Trophoblast cell (in vitro differentiated cells and primary cell): ENCODE measurements at regions not wholly inside any gene's neighbourhood (a gene's known extent, or its start where the extent isn't known, plus 50 kb on each side); places are given as distances from the start of the nearest gene placed in this dataset.

ENCODE experiments used
- DNase-seq, 2 donors: peaks; one replicate each; pipeline ENCODE4 v3.0.0-alpha.2; 2016
- H2AFZ ChIP-seq: 2 replicates; pipeline ENCODE4 v1.6.1; 2013; ENCODE audit warnings: low read length, moderate library complexity, mild to moderate bottlenecking; ENCODE audit not compliant: insufficient read depth, poor library complexity
- H2AK5ac ChIP-seq: 2 replicates; pipeline ENCODE4 v1.6.1; 2013; ENCODE audit warnings: mild to moderate bottlenecking, low read length
- H2BK120ac ChIP-seq: 2 replicates; pipeline ENCODE4 v1.6.1; 2013; ENCODE audit warnings: low read length, mild to moderate bottlenecking, moderate library complexity; ENCODE audit not compliant: insufficient read depth, poor library complexity
- H2BK12ac ChIP-seq: 2 replicates; pipeline ENCODE4 v1.6.1; 2013; ENCODE audit warnings: mild to moderate bottlenecking, low read length, moderate library complexity
- H2BK5ac ChIP-seq: 2 replicates; pipeline ENCODE4 v1.6.1; 2013; ENCODE audit warnings: low read length, low read depth, moderate library complexity, mild to moderate bottlenecking; ENCODE audit not compliant: poor library complexity
- H3K14ac ChIP-seq: 2 replicates; pipeline ENCODE4 v1.6.1; 2013; ENCODE audit warnings: mild to moderate bottlenecking, low read length
- H3K18ac ChIP-seq: 2 replicates; pipeline ENCODE4 v1.6.1; 2013; ENCODE audit warnings: mild to moderate bottlenecking, low read length
- H3K23ac ChIP-seq: 2 replicates; pipeline ENCODE4 v1.6.1; 2013; ENCODE audit warnings: low read length
- H3K27ac ChIP-seq: 2 replicates; pipeline ENCODE4 v1.5.1; 2013; ENCODE audit warnings: low read depth, mild to moderate bottlenecking, inconsistent platforms, low read length, moderate library complexity
- H3K27me3 ChIP-seq: 2 replicates; pipeline ENCODE4 v1.6.1; 2013; ENCODE audit warnings: inconsistent platforms, mild to moderate bottlenecking, low read length, moderate library complexity; ENCODE audit not compliant: insufficient read depth
- H3K36me3 ChIP-seq, 2 experiments: 1 replicate in 1 of 2; 2 replicates in 1 of 2; pipeline ENCODE4 v1.6.1; 2013; ENCODE audit warnings: low read length in 2 of 2, mild to moderate bottlenecking in 2 of 2, moderate library complexity in 1 of 2; ENCODE audit not compliant: insufficient read depth in 2 of 2, control insufficient read depth in 1 of 2
- H3K4ac ChIP-seq: 2 replicates; pipeline ENCODE4 v1.6.1; 2013; ENCODE audit warnings: low read depth, mild to moderate bottlenecking, low read length, moderate library complexity
- H3K4me1 ChIP-seq, 2 experiments: 1 replicate in 1 of 2; 2 replicates in 1 of 2; pipeline ENCODE4 v1.6.1; 2013; ENCODE audit warnings: low read length in 2 of 2, mild to moderate bottlenecking in 2 of 2, moderate library complexity in 1 of 2; ENCODE audit not compliant: insufficient read depth in 2 of 2, control insufficient read depth in 1 of 2
- H3K4me2 ChIP-seq: 2 replicates; pipeline ENCODE4 v1.6.1; 2013; ENCODE audit warnings: inconsistent platforms, mild to moderate bottlenecking, low read length, moderate library complexity
- H3K4me3 ChIP-seq: 2 replicates; pipeline ENCODE4 v1.5.1; 2013; ENCODE audit warnings: mild to moderate bottlenecking, low read depth, low read length, inconsistent platforms
- H3K79me1 ChIP-seq: one replicate; pipeline ENCODE4 v1.6.1; 2013; ENCODE audit warnings: low read length
- H3K79me2 ChIP-seq: 2 replicates; pipeline ENCODE4 v1.6.1; 2013; ENCODE audit warnings: low read length, mild to moderate bottlenecking; ENCODE audit not compliant: control insufficient read depth, insufficient read depth, poor library complexity
- H3K9ac ChIP-seq: 2 replicates; pipeline ENCODE4 v1.6.1; 2013; ENCODE audit warnings: mild to moderate bottlenecking, low read length
- H3K9me3 ChIP-seq: 2 replicates; pipeline ENCODE4 v1.6.1; 2013; ENCODE audit warnings: low read depth, mild to moderate bottlenecking, control low read depth, inconsistent platforms, low read length; ENCODE audit not compliant: insufficient read depth
- H4K12ac ChIP-seq: 2 replicates; pipeline ENCODE4 v1.6.1; 2013; ENCODE audit warnings: low read depth, mild to moderate bottlenecking, low read length, moderate library complexity
- H4K8ac ChIP-seq: 2 replicates; pipeline ENCODE4 v1.6.1; 2013; ENCODE audit warnings: low read depth, mild to moderate bottlenecking, low read length, moderate library complexity
- H4K91ac ChIP-seq: one replicate; pipeline ENCODE4 v1.6.1; 2013; ENCODE audit warnings: low read depth, mild to moderate bottlenecking, low read length, moderate library complexity
- WGBS: extraction: QIAGEN DNeasy Blood & Tissue Kit; methylation state at CpG from one replicate; pipeline ENCODE4 v1.1.7; 2013; ENCODE audit warnings: missing lambda C conversion rate; ENCODE audit not compliant: insufficient read length, insufficient coverage; ENCODE audit errors: extremely low coverage; 5-methylcytosine and 5-hydroxymethylcytosine counted together

DNA sequence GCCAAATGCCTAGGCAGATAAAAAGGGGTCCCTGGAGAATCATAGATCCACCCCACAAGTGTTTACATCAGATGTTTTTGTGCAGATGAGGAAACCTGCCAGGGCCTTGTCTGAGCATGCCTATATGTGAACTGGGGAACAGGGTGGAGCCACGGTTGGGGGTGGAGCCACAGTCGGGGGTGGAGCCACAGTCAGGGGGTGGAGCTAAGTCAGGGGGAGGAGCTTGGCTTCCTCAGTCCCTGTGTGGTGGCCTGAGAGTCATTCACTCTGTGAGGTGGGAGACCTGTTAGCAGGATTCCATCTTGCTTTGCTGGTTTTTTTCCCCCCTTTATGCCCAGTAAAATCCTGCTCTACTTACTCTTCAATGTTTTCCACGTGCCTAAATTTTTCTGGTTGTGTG is 57.8 kb upstream of the TGFBR2 start:
- no peak overlapping the region for H3K9ac ChIP-seq
- no peak overlapping the region for H3K27ac ChIP-seq
- H3K4me1 ChIP-seq, result peaks cover 0 to 10% of the 10 kb centered on the region in 2 experiments
- H3K79me2 ChIP-seq, result no peaks in the 10 kb centered on the region
- H3K14ac ChIP-seq, result no peak overlapping the region
- H4K91ac ChIP-seq, result no peak overlapping the region
- no peaks in the 10 kb centered on the region for H3K27me3 ChIP-seq
- H2AK5ac ChIP-seq, result no peak overlapping the region
- H3K4ac ChIP-seq, result no peak overlapping the region
- H3K9me3 ChIP-seq, result peaks cover 2% of the 10 kb centered on the region
- no peak overlapping the region for H2BK120ac ChIP-seq
- no CpG with 5 or more reads among the region's 3 CpGs for WGBS
- H3K36me3 ChIP-seq, result no peaks in the 10 kb centered on the region
- no peak overlapping the region for H3K4me3 ChIP-seq
- H2AFZ ChIP-seq, result no peak overlapping the region
- no peak overlapping the region for H2BK5ac ChIP-seq
- H3K79me1 ChIP-seq, result peaks cover 7% of the 10 kb centered on the region
- H3K18ac ChIP-seq, result no peak overlapping the region
- no peak overlapping the region for H3K23ac ChIP-seq
- H3K4me2 ChIP-seq, result no peak overlapping the region
- no peak overlapping the region for H4K12ac ChIP-seq
- H4K8ac ChIP-seq, result no peak overlapping the region
- no peak for DNase-seq
- no peak overlapping the region for H2BK12ac ChIP-seq

- Histone ChIP-seq H3K23ac (no peak overlapping the region), H4K8ac (no peak overlapping the region), H4K91ac (peak overlapping the region; percentile 61), H3K4me1 (peaks cover 0 to 10% of the 10 kb centered on the region in 2 experiments), H3K18ac (no peak overlapping the region), H2BK5ac (peak overlapping the region; percentile 85), H4K12ac (no peak overlapping the region), H2AK5ac (no peak overlapping the region), H3K27me3 (no peaks in the 10 kb centered on the region), H3K36me3 (no peaks in the 10 kb centered on the region), H3K14ac (peak overlapping the region; percentile 44), H3K9me3 (peaks cover 2% of the 10 kb centered on the region), H2BK120ac (peak overlapping the region; percentile 47), H3K79me1 (peaks cover 7% of the 10 kb centered on the region), H2BK12ac (peak overlapping the region; percentile 83), H3K27ac (peak overlapping the region; percentile 48), H3K9ac (no peak overlapping the region), H3K4me2 (no peak overlapping the region), H2AFZ (no peak overlapping the region), H3K4ac (no peak overlapping the region), H3K4me3 (no peak overlapping the region), H3K79me2 (no peaks in the 10 kb centered on the region)
- no CpG with 5 or more reads among the region's 4 CpGs for WGBS
- DNase-seq, result no peak
Observed at GRCh38 chr3:30549600-30549999, 56.8 kb upstream of the TGFBR2 start.

DNA sequence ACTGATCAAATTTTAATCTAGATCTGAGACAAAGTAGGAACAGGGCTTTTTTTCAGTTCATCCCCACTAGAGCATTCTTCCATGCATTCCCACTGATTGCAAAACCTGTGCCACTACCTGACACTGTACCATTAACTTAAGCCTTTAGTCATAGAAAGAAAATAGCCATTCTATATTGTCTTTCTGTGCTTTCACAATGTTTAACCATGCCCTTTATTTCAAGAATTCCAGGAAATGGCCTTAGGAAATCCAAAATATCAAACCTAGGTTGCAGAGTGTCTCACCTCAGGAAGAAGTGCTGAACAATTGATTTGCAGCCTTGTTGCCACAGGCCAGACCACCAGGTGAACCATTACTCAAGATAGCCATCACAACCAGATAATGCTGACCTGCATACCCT is 56.2 kb upstream of the TGFBR2 start:
- peak; percentile 78 to 97 for DNase-seq
- H3K18ac ChIP-seq, result no peak overlapping the region
- no peak overlapping the region for H2AFZ ChIP-seq
- H3K9me3 ChIP-seq, result peaks cover 2% of the 10 kb centered on the region
- H3K4ac ChIP-seq, result no peak overlapping the region
- no peak overlapping the region for H2AK5ac ChIP-seq
- H3K4me3 ChIP-seq, result no peak overlapping the region
- no peak overlapping the region for H4K91ac ChIP-seq
- H3K79me1 ChIP-seq, result peaks cover 7% of the 10 kb centered on the region
- no peak overlapping the region for H2BK120ac ChIP-seq
- no peak overlapping the region for H3K14ac ChIP-seq
- H3K79me2 ChIP-seq, result no peaks in the 10 kb centered on the region
- peak overlapping the region; percentile 58 for H3K27ac ChIP-seq
- H3K36me3 ChIP-seq, result no peaks in the 10 kb centered on the region
- no peak overlapping the region for H3K23ac ChIP-seq
- no peak overlapping the region for H3K9ac ChIP-seq
- H2BK5ac ChIP-seq, result no peak overlapping the region
- no peak overlapping the region for H4K8ac ChIP-seq
- H2BK12ac ChIP-seq, result no peak overlapping the region
- peaks cover 0 to 10% of the 10 kb centered on the region in 2 experiments for H3K4me1 ChIP-seq
- no peak overlapping the region for H4K12ac ChIP-seq
- H3K4me2 ChIP-seq, result no peak overlapping the region
- H3K27me3 ChIP-seq, result no peaks in the 10 kb centered on the region

DNA sequence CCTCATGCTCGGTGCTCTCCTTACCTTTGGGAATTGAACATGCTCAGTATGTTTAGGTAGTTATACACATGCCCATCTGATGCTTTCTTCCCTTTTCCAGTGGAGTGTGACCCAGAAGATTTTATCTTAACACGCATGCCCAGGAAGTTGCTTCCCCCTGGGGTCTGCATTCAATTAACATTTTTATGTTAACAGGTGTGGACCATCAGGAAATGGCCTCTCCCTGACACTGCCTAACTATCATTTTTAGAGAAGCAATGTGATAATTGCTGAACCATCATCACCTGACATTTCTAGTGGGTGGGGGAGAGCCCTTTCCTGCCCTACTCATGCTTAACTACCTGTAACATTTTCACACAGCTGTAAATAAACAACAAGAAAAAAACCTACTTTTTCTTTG is 55.1 kb upstream of the TGFBR2 start:
- H2AK5ac ChIP-seq, result no peak overlapping the region
- H4K91ac ChIP-seq, result no peak overlapping the region
- H4K12ac ChIP-seq, result no peak overlapping the region
- no peak overlapping the region for H2BK5ac ChIP-seq
- no peak overlapping the region for H2AFZ ChIP-seq
- no peak overlapping the region for H3K23ac ChIP-seq
- peak overlapping the region; percentile 43 for H2BK120ac ChIP-seq
- WGBS, result no CpG with 5 or more reads among the region's 2 CpGs
- peaks cover 0 to 10% of the 10 kb centered on the region in 2 experiments for H3K4me1 ChIP-seq
- no peaks in the 10 kb centered on the region for H3K27me3 ChIP-seq
- H3K79me1 ChIP-seq, result peaks cover 7% of the 10 kb centered on the region
- no peaks in the 10 kb centered on the region for H3K79me2 ChIP-seq
- no peak overlapping the region for H3K14ac ChIP-seq
- H3K18ac ChIP-seq, result no peak overlapping the region
- H4K8ac ChIP-seq, result no peak overlapping the region
- H3K9me3 ChIP-seq, result peaks cover 2% of the 10 kb centered on the region
- DNase-seq, result no peak
- no peak overlapping the region for H3K4me2 ChIP-seq
- H3K4me3 ChIP-seq, result no peak overlapping the region
- no peak overlapping the region for H3K4ac ChIP-seq
- H3K9ac ChIP-seq, result no peak overlapping the region
- no peak overlapping the region for H2BK12ac ChIP-seq
- H3K36me3 ChIP-seq, result no peaks in the 10 kb centered on the region
- peak overlapping the region; percentile 58 for H3K27ac ChIP-seq
